ENCODE measurements at regions not wholly inside any gene's neighbourhood (a gene's known extent, or its start where the extent isn't known, plus 50 kb on each side); places are given as distances from the start of the nearest gene placed in this dataset.

- H3K27me3 Mint-ChIP-seq (ENCODE audit: low read depth) = peaks cover 20% of the 10 kb centered on the region
- no peaks in the 10 kb centered on the region for H3K36me3 Mint-ChIP-seq (ENCODE audit: low read depth)
- H3K4me3 Mint-ChIP-seq (ENCODE audit: low read depth) = no peak overlapping the region
- no peaks in the 10 kb centered on the region for H3K9me3 Mint-ChIP-seq
- intact Hi-C loops (cut with micrococcal nuclease) = no loop called here
- H3K4me1 Mint-ChIP-seq (ENCODE audit: low read depth) = no peaks in the 10 kb centered on the region
- no peak overlapping the region for H3K27ac Mint-ChIP-seq
- no peak for DNase-seq (ENCODE audit: low spot score)
Observed at GRCh38 chr20:60086821-60087562, 128.8 kb downstream of the CDH26 start.

- Mint-ChIP-seq H3K4me3 (ENCODE audit: low read depth) (no peak overlapping the region), H3K4me1 (ENCODE audit: low read depth) (no peaks in the 10 kb centered on the region), H3K9me3 (no peaks in the 10 kb centered on the region), H3K27me3 (ENCODE audit: low read depth) (peaks cover 20% of the 10 kb centered on the region), H3K36me3 (ENCODE audit: low read depth) (no peaks in the 10 kb centered on the region), H3K27ac (no peak overlapping the region)
- DNase-seq (ENCODE audit: low spot score) = no peak
- intact Hi-C loops (cut with micrococcal nuclease) = no loop called here
Observed at GRCh38 chr20:60087563-60088105, 129.4 kb downstream of the CDH26 start.

GRCh38 chr20:60088236-60088635 is 130.0 kb downstream of the CDH26 start:
- DNase-seq (ENCODE audit: low spot score) = no peak
- Mint-ChIP-seq H3K4me1 (ENCODE audit: low read depth) (no peaks in the 10 kb centered on the region), H3K9me3 (no peaks in the 10 kb centered on the region), H3K4me3 (ENCODE audit: low read depth) (no peak overlapping the region), H3K27me3 (ENCODE audit: low read depth) (peaks cover 20% of the 10 kb centered on the region), H3K36me3 (ENCODE audit: low read depth) (no peaks in the 10 kb centered on the region), H3K27ac (no peak overlapping the region)
- intact Hi-C loops (cut with micrococcal nuclease) = no loop called here

- Mint-ChIP-seq H3K27ac (no peak overlapping the region), H3K27me3 (ENCODE audit: low read depth) (peaks cover 18% of the 10 kb centered on the region), H3K36me3 (ENCODE audit: low read depth) (no peaks in the 10 kb centered on the region), H3K4me3 (ENCODE audit: low read depth) (no peak overlapping the region), H3K9me3 (no peaks in the 10 kb centered on the region), H3K4me1 (ENCODE audit: low read depth) (no peaks in the 10 kb centered on the region)
- intact Hi-C loops (cut with micrococcal nuclease) = no loop called here
- no peak for DNase-seq (ENCODE audit: low spot score)
Observed at GRCh38 chr20:60090631-60091030, 132.4 kb downstream of the CDH26 start.

GRCh38 chr20:60091305-60091704 is 133.1 kb downstream of the CDH26 start:
- intact Hi-C loops (cut with micrococcal nuclease) = no loop called here

GRCh38 chr20:60091861-60092260 is 133.6 kb downstream of the CDH26 start:
- H3K9me3 Mint-ChIP-seq = no peaks in the 10 kb centered on the region
- intact Hi-C loops (cut with micrococcal nuclease) = no loop called here
- H3K27ac Mint-ChIP-seq = no peak overlapping the region

More at GRCh38 chr20:60091305-60091704, 133.1 kb downstream of the CDH26 start:
- no peaks in the 10 kb centered on the region for H3K36me3 Mint-ChIP-seq (ENCODE audit: low read depth)
- no peak for DNase-seq (ENCODE audit: low spot score)
- H3K27me3 Mint-ChIP-seq (ENCODE audit: low read depth) = peaks cover 13% of the 10 kb centered on the region
- H3K27ac Mint-ChIP-seq = no peak overlapping the region
- H3K4me1 Mint-ChIP-seq (ENCODE audit: low read depth) = no peaks in the 10 kb centered on the region
- no peak overlapping the region for H3K4me3 Mint-ChIP-seq (ENCODE audit: low read depth)
- H3K9me3 Mint-ChIP-seq = no peaks in the 10 kb centered on the region

GRCh38 chr20:60092729-60093128 is 134.5 kb downstream of the CDH26 start:
- Mint-ChIP-seq H3K27me3 (ENCODE audit: low read depth) (peaks cover 6% of the 10 kb centered on the region), H3K27ac (no peak overlapping the region), H3K36me3 (ENCODE audit: low read depth) (no peaks in the 10 kb centered on the region), H3K4me1 (ENCODE audit: low read depth) (no peaks in the 10 kb centered on the region), H3K9me3 (no peaks in the 10 kb centered on the region), H3K4me3 (ENCODE audit: low read depth) (no peak overlapping the region)
- intact Hi-C loops (cut with micrococcal nuclease) = no loop called here
- no peak for DNase-seq (ENCODE audit: low spot score)

More at GRCh38 chr20:60091861-60092260, 133.6 kb downstream of the CDH26 start:
- Mint-ChIP-seq H3K4me1 (ENCODE audit: low read depth) (no peaks in the 10 kb centered on the region), H3K27me3 (ENCODE audit: low read depth) (peaks cover 8% of the 10 kb centered on the region), H3K36me3 (ENCODE audit: low read depth) (no peaks in the 10 kb centered on the region), H3K4me3 (ENCODE audit: low read depth) (no peak overlapping the region)
- no peak for DNase-seq (ENCODE audit: low spot score)

GRCh38 chr20:60095456-60095855 is 137.2 kb downstream of the CDH26 start:
- H3K27me3 Mint-ChIP-seq (ENCODE audit: low read depth) = no peaks in the 10 kb centered on the region
- H3K36me3 Mint-ChIP-seq (ENCODE audit: low read depth) = no peaks in the 10 kb centered on the region
- no peak overlapping the region for H3K27ac Mint-ChIP-seq
- H3K4me3 Mint-ChIP-seq (ENCODE audit: low read depth) = no peak overlapping the region
- peaks cover under 1% of the 10 kb centered on the region for H3K4me1 Mint-ChIP-seq (ENCODE audit: low read depth)
- intact Hi-C loops (cut with micrococcal nuclease) = no loop called here
- H3K9me3 Mint-ChIP-seq = no peaks in the 10 kb centered on the region
- DNase-seq (ENCODE audit: low spot score) = no peak

GRCh38 chr20:60096166-60096565 is 137.9 kb downstream of the CDH26 start:
- Mint-ChIP-seq H3K27me3 (ENCODE audit: low read depth) (no peaks in the 10 kb centered on the region), H3K4me1 (ENCODE audit: low read depth) (peaks cover 8% of the 10 kb centered on the region), H3K4me3 (ENCODE audit: low read depth) (no peak overlapping the region), H3K27ac (no peak overlapping the region), H3K36me3 (ENCODE audit: low read depth) (no peaks in the 10 kb centered on the region), H3K9me3 (no peaks in the 10 kb centered on the region)
- no peak for DNase-seq (ENCODE audit: low spot score)
- intact Hi-C loops (cut with micrococcal nuclease) = no loop called here

GRCh38 chr20:60097285-60097684 is 139.1 kb downstream of the CDH26 start:
- Mint-ChIP-seq H3K36me3 (ENCODE audit: low read depth) (no peaks in the 10 kb centered on the region), H3K4me3 (ENCODE audit: low read depth) (no peak overlapping the region), H3K27me3 (ENCODE audit: low read depth) (no peaks in the 10 kb centered on the region)

GRCh38 chr20:60100780-60101179 is 142.6 kb downstream of the CDH26 start:
- no peak overlapping the region for H3K4me3 Mint-ChIP-seq (ENCODE audit: low read depth)
- H3K36me3 Mint-ChIP-seq (ENCODE audit: low read depth) = no peaks in the 10 kb centered on the region
- intact Hi-C loops (cut with micrococcal nuclease) = no loop called here
- H3K27ac Mint-ChIP-seq = no peak overlapping the region
- DNase-seq (ENCODE audit: low spot score) = no peak
- H3K27me3 Mint-ChIP-seq (ENCODE audit: low read depth) = no peaks in the 10 kb centered on the region
- no peaks in the 10 kb centered on the region for H3K9me3 Mint-ChIP-seq
- peaks cover 10% of the 10 kb centered on the region for H3K4me1 Mint-ChIP-seq (ENCODE audit: low read depth)

More at GRCh38 chr20:60097285-60097684, 139.1 kb downstream of the CDH26 start:
- no peaks in the 10 kb centered on the region for H3K9me3 Mint-ChIP-seq
- DNase-seq (ENCODE audit: low spot score) = no peak
- H3K4me1 Mint-ChIP-seq (ENCODE audit: low read depth) = peaks cover 10% of the 10 kb centered on the region
- no peak overlapping the region for H3K27ac Mint-ChIP-seq
- intact Hi-C loops (cut with micrococcal nuclease) = no loop called here

GRCh38 chr20:60101201-60101890 is 143.1 kb downstream of the CDH26 start:
- Mint-ChIP-seq H3K4me1 (ENCODE audit: low read depth) (peaks cover 10% of the 10 kb centered on the region), H3K9me3 (no peaks in the 10 kb centered on the region), H3K4me3 (ENCODE audit: low read depth) (no peak overlapping the region), H3K36me3 (ENCODE audit: low read depth) (no peaks in the 10 kb centered on the region), H3K27ac (no peak overlapping the region), H3K27me3 (ENCODE audit: low read depth) (no peaks in the 10 kb centered on the region)
- DNase-seq (ENCODE audit: low spot score) = no peak
- intact Hi-C loops (cut with micrococcal nuclease) = no loop called here

- Mint-ChIP-seq H3K36me3 (ENCODE audit: low read depth) (no peaks in the 10 kb centered on the region), H3K4me1 (ENCODE audit: low read depth) (peaks cover 10% of the 10 kb centered on the region), H3K27me3 (ENCODE audit: low read depth) (no peaks in the 10 kb centered on the region), H3K4me3 (ENCODE audit: low read depth) (no peak overlapping the region), H3K27ac (no peak overlapping the region), H3K9me3 (no peaks in the 10 kb centered on the region)
- no peak for DNase-seq (ENCODE audit: low spot score)
- intact Hi-C loops (cut with micrococcal nuclease) = no loop called here
Observed at GRCh38 chr20:60101891-60102281, 143.7 kb downstream of the CDH26 start.
